ENCODE measurements at regions not wholly inside any gene's neighbourhood (a gene's known extent, or its start where the extent isn't known, plus 50 kb on each side); places are given as distances from the start of the nearest gene placed in this dataset.

DNA sequence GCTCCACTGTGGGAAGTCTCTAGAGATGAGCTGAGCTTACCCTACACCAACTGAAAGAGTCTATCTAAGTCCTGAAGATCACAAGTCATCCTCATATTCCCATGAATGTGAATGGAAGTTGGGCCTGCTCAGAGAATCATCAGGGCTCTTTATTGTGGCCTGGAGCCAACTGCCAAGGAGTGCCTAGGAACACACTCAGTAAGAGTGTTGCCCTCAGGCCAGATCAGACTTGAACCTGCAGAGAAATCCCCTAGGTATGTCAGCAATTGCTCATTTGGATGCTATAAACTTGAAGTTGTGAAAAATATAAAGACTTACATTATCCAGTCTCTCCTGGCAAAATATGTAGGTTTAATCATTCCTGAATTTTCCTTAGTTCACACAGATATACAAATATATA is 1070.2 kb downstream of the EFNB2 start:
- TF ChIP-seq EZH2 (IDR thresholded peaks at IDR 0.05) (no peak), POLR2AphosphoS5 (IDR thresholded peaks at IDR 0.05; ENCODE audit: borderline replicate concordance, low read depth, low read length) (no peak), FOXP2 (optimal IDR thresholded peaks at IDR 0.05; ENCODE audit: control extremely low read depth, extremely low read length, insufficient read depth) (no peak)

All from SK-N-MC (cell line).